T-cell (primary cell): ENCODE measurements at regions not wholly inside any gene's neighbourhood (a gene's known extent, or its start where the extent isn't known, plus 50 kb on each side); places are given as distances from the start of the nearest gene placed in this dataset.

Experiments
- ATAC-seq, 4 experiments: fragments of 200-7000 bp in 3 of 4; fragments of 150-1000 bp in 1 of 4; cut with Tn5 transposase; replicated peaks in 1 of 4; 1 replicate in 3 of 4; 2 replicates in 1 of 4; pipeline ENCODE4 v1.10.0; 2021; ENCODE audit warnings: moderate library complexity in 3 of 4, mild to moderate bottlenecking in 2 of 4, moderate number of reproducible peaks in 1 of 4
- CTCF ChIA-PET, 2 donors: fragments of 300-600 bp; sonication (Branson Sonifier 250); formaldehyde crosslinking; loops; one replicate each; lab custom pipeline; 2022; ENCODE audit warnings: antibody characterized with exemption in 2 of 2; lab: Charles Lee
- POLR2A ChIA-PET, 2 donors: fragments of 300-600 bp; sonication (Branson Sonifier 250); formaldehyde crosslinking; loops; one replicate each; lab custom pipeline; 2022; ENCODE audit warnings: antibody characterized with exemption in 2 of 2; lab: Charles Lee
- DNase-seq, 35 experiments: peaks; one replicate each; pipeline versions ENCODE4 v3.0.0 to v3.0.0-alpha.2; 2013 to 2023
- H3K27ac ChIP-seq: one replicate; pipeline ENCODE4 v1.5.1; 2013; ENCODE audit warnings: low read length
- H3K27me3 ChIP-seq, 2 experiments: replicated peaks in 1 of 2; 1 replicate in 1 of 2; 2 replicates in 1 of 2; pipeline versions ENCODE4 v1.6.1 to v1.7.0; 2013; ENCODE audit warnings: low read length in 1 of 2, mixed read lengths in 1 of 2; ENCODE audit not compliant: control insufficient read depth in 2 of 2, insufficient read depth in 2 of 2; ENCODE audit errors: extremely low read depth in 1 of 2
- H3K36me3 ChIP-seq, 2 donors: 1 replicate in 1 of 2; 2 replicates in 1 of 2; pipeline versions ENCODE4 v1.6.1 to v1.7.0; 2013; ENCODE audit warnings: low read length in 1 of 2; ENCODE audit not compliant: control insufficient read depth in 2 of 2, insufficient read depth in 1 of 2; ENCODE audit errors: extremely low read depth in 1 of 2
- H3K4me1 ChIP-seq, 2 experiments: 1 replicate in 1 of 2; 2 replicates in 1 of 2; pipeline versions ENCODE4 v1.6.1 to v1.7.0; 2013; ENCODE audit warnings: low read length in 2 of 2, mixed read lengths in 1 of 2; ENCODE audit not compliant: insufficient read depth in 2 of 2, control insufficient read depth in 1 of 2; ENCODE audit errors: extremely low read depth in 1 of 2
- H3K4me3 ChIP-seq, 2 donors: 1 replicate in 1 of 2; 2 replicates in 1 of 2; pipeline versions ENCODE4 v1.5.1 to v1.7.0; 2013; ENCODE audit warnings: mild to moderate bottlenecking in 2 of 2, low read length in 1 of 2, moderate library complexity in 1 of 2; ENCODE audit not compliant: control insufficient read depth in 1 of 2; ENCODE audit errors: extremely low read depth in 1 of 2
- H3K9me3 ChIP-seq: 2 replicates; pipeline ENCODE4 v1.7.0; 2013
- H3K27ac Mint-ChIP-seq, 2 donors: one replicate each; pipeline ENCODE4 v1.8.0; 2020 to 2021; ENCODE audit warnings: mild to moderate bottlenecking in 2 of 2, mixed read lengths in 2 of 2
- H3K27me3 Mint-ChIP-seq, 2 donors: one replicate each; pipeline ENCODE4 v1.8.0; 2021 to 2022; ENCODE audit warnings: mixed read lengths in 2 of 2
- H3K36me3 Mint-ChIP-seq: one replicate; pipeline ENCODE4 v1.8.0; 2021; ENCODE audit warnings: mixed read lengths
- H3K4me1 Mint-ChIP-seq, 3 donors: one replicate each; pipeline ENCODE4 v1.8.0; 2020 to 2022; ENCODE audit warnings: mixed read lengths in 3 of 3, mild to moderate bottlenecking in 1 of 3
- H3K4me3 Mint-ChIP-seq, 3 donors: one replicate each; pipeline ENCODE4 v1.8.0; 2020 to 2022; ENCODE audit warnings: mild to moderate bottlenecking in 3 of 3, mixed read lengths in 3 of 3, moderate library complexity in 3 of 3
- H3K9me3 Mint-ChIP-seq, 3 donors: one replicate each; pipeline ENCODE4 v1.8.0; 2020 to 2022; ENCODE audit warnings: mixed read lengths in 3 of 3
- WGBS: methylation state at CpG from one replicate; pipeline ENCODE4 v1.1.5; 2013; ENCODE audit warnings: missing lambda C conversion rate; ENCODE audit not compliant: insufficient coverage; 5-methylcytosine and 5-hydroxymethylcytosine counted together

- H3K4me3 Mint-ChIP-seq, result peak overlapping the region; percentile 56 to 79 (median 73)
- peaks cover 0 to 8% (median 5%) of the 10 kb centered on the region in 3 donors for H3K9me3 Mint-ChIP-seq
- Histone ChIP-seq H3K9me3 (no peaks in the 10 kb centered on the region), H3K4me3 (peak overlapping the region; percentile 30 to 51), H3K36me3 (no peaks in the 10 kb centered on the region), H3K27me3 (no peaks in the 10 kb centered on the region), H3K4me1 (peaks cover 31 to 54% of the 10 kb centered on the region in 2 experiments), H3K27ac (peak overlapping the region; percentile 91)
- peaks cover 65 to 74% (median 72%) of the 10 kb centered on the region in 3 donors for H3K4me1 Mint-ChIP-seq
- no peaks in the 10 kb centered on the region for H3K27me3 Mint-ChIP-seq
- POLR2A ChIA-PET, result interaction anchor here in 1 of 2 donors (0.5 to 0.7 kb wide), 4 partner anchors 10 to 296 kb away, joined by 3 to 4 read pairs (median 4); no protein-coding TSS in a partner anchor
- no peaks in the 10 kb centered on the region for H3K36me3 Mint-ChIP-seq
- CTCF ChIA-PET, result interaction anchor here in 1 of 2 donors (1.0 kb wide), 1 partner anchor 98 kb away, joined by 3 read pairs; no protein-coding TSS in a partner anchor
- H3K27ac Mint-ChIP-seq, result peak overlapping the region; percentile 99 to 100
- 18% methylated on average over 2 of the region's 8 CpGs for WGBS
- peak in 28 of 35 experiments; percentile 1 to 62 (median 12) for DNase-seq
- peak; percentile 87 to 90 (median 89) for ATAC-seq
Measured at GRCh38 chr5:62256161-62257019, 49.6 kb upstream of the KIF2A start.
